CD1c-positive myeloid dendritic cell (primary cell): ENCODE measurements at regions not wholly inside any gene's neighbourhood (a gene's known extent, or its start where the extent isn't known, plus 50 kb on each side); places are given as distances from the start of the nearest gene placed in this dataset.
"Not testable (repeated sequence)": the region's sequence is repeated elsewhere in the genome, so short reads cannot be mapped to it uniquely, and the experiment has no call there.

Experiments used
- DNase-seq: peaks from one replicate; pipeline ENCODE4 v3.0.0-alpha.2; 2016; ENCODE audit errors: extremely low spot score

- no peak for DNase-seq
These were observed 79.6 kb downstream of the RSPH3 start for GRCh38 chr6:158920311-158920905.

GRCh38 chr6:158919865-158920264 is 80.1 kb downstream of the RSPH3 start:
- DNase-seq, result no peak

- no peak for DNase-seq
These were observed 83.4 kb downstream of the RSPH3 start for GRCh38 chr6:158916617-158917016.

- DNase-seq, result no peak
These were observed 85.1 kb downstream of the RSPH3 start for GRCh38 chr6:158914923-158915322.

- DNase-seq, result no peak
These were observed 86.4 kb downstream of the RSPH3 start for GRCh38 chr6:158913580-158913979.

- DNase-seq, result no peak
These were observed 87.3 kb downstream of the RSPH3 start for GRCh38 chr6:158912655-158913054.

GRCh38 chr6:158911746-158912480 is 88.1 kb downstream of the RSPH3 start:
- peak; percentile 7 for DNase-seq

GRCh38 chr6:158910484-158911440 is 89.2 kb downstream of the RSPH3 start:
- peak; percentile 48 for DNase-seq

GRCh38 chr6:158909938-158910337 is 90.1 kb downstream of the RSPH3 start:
- DNase-seq, result no peak

- DNase-seq, result no peak
These were observed 89.4 kb upstream of the EZR start for GRCh38 chr6:158908606-158909005.

GRCh38 chr6:158907931-158908330 is 88.8 kb upstream of the EZR start:
- no peak for DNase-seq

GRCh38 chr6:158906926-158907325 is 87.8 kb upstream of the EZR start:
- no peak for DNase-seq

GRCh38 chr6:158905277-158905676 is 86.1 kb upstream of the EZR start:
- no peak for DNase-seq

GRCh38 chr6:158903801-158904200 is 84.6 kb upstream of the EZR start:
- no peak for DNase-seq

GRCh38 chr6:158900663-158901312 is 81.6 kb upstream of the EZR start:
- no peak for DNase-seq

- no peak for DNase-seq
These were observed 78.1 kb upstream of the EZR start for GRCh38 chr6:158897236-158897635.

GRCh38 chr6:158895661-158896060 is 76.5 kb upstream of the EZR start:
- no peak for DNase-seq

- DNase-seq, result no peak
These were observed 75.0 kb upstream of the EZR start for GRCh38 chr6:158894193-158894592.

- no peak for DNase-seq
These were observed 73.1 kb upstream of the EZR start for GRCh38 chr6:158892266-158892665.

GRCh38 chr6:158891560-158891959 is 72.4 kb upstream of the EZR start:
- not testable (repeated sequence) for DNase-seq

GRCh38 chr6:158888171-158888570 is 69.0 kb upstream of the EZR start:
- DNase-seq, result not testable (repeated sequence)
